Uterus (tissue), 3 donors: ENCODE measurements at regions not wholly inside any gene's neighbourhood (a gene's known extent, or its start where the extent isn't known, plus 50 kb on each side); places are given as distances from the start of the nearest gene placed in this dataset.

Source experiments
- DNase-seq, 2 donors: peaks; one replicate each; pipeline ENCODE4 v3.0.0-alpha.2; 2019 to 2020
- H3K27ac ChIP-seq, 2 donors: fragments of 200-600 bp; sonication (generic); 1 replicate in 1 of 2; 2 replicates in 1 of 2; pipeline ENCODE4 v1.5.1; 2016 to 2018
- H3K27me3 ChIP-seq, 2 donors: fragments of 200-600 bp; sonication (generic); one replicate each; pipeline ENCODE4 v1.5.1; 2018 to 2019; ENCODE audit warnings: control low read depth in 1 of 2
- H3K36me3 ChIP-seq, 2 donors: fragments of 200-600 bp; sonication (generic); one replicate each; pipeline ENCODE4 v1.5.1; 2019; ENCODE audit warnings: control low read depth in 1 of 2
- H3K4me1 ChIP-seq, 2 donors: fragments of 200-600 bp; sonication (generic); one replicate each; pipeline ENCODE4 v1.5.1; 2018 to 2019; ENCODE audit warnings: control low read depth in 1 of 2
- H3K4me3 ChIP-seq, 2 donors: fragments of 200-600 bp; sonication (generic); 1 replicate in 1 of 2; 2 replicates in 1 of 2; pipeline ENCODE4 v1.5.1; 2018 to 2019; ENCODE audit warnings: mild to moderate bottlenecking in 1 of 2
- H3K9me3 ChIP-seq, 2 donors: fragments of 200-600 bp; sonication (generic); one replicate each; pipeline ENCODE4 v1.5.1; 2019; ENCODE audit warnings: control low read depth in 1 of 2
- POLR2A ChIP-seq, 2 donors: fragments of 450-650 bp; IDR thresholded peaks; one replicate each; pipeline ENCODE4 v1.6.1; 2016; ENCODE audit warnings: antibody characterized with exemption in 2 of 2, mild to moderate bottlenecking in 1 of 2, moderate library complexity in 1 of 2
- intact Hi-C: fragments of 100-400 bp; cut with DNase I; formaldehyde crosslinking; loops from one replicate; pipeline ENCODE4 v1.15.1; 2023; ENCODE audit warnings: low total_unique reads
- TF ChIP-seq, protein P1 (sequence below), 4 experiments: fragments of 200-600 bp in 2 of 4; fragments of 450-650 bp in 2 of 4; sonication (generic) in 2 of 4; IDR thresholded peaks; one replicate each; pipeline ENCODE4 v1.5.1; 2016 to 2019; ENCODE audit warnings: antibody characterized with exemption in 4 of 4, mild to moderate bottlenecking in 2 of 4, moderate library complexity in 1 of 4
- donor health status: DM: yes; HTN: yes; CAD: no.

GRCh38 chr5:103938146-103938695 lies 375.6 kb upstream of the NUDT12 start:
- Histone ChIP-seq H3K27me3 (no peaks in the 10 kb centered on the region), H3K4me3 (no peak overlapping the region), H3K4me1 (no peaks in the 10 kb centered on the region), H3K36me3 (no peaks in the 10 kb centered on the region), H3K27ac (no peak overlapping the region), H3K9me3 (no peaks in the 10 kb centered on the region)
- no peak for TF ChIP-seq POLR2A (IDR thresholded peaks at IDR 0.05)
- TF ChIP-seq, protein P1, sequence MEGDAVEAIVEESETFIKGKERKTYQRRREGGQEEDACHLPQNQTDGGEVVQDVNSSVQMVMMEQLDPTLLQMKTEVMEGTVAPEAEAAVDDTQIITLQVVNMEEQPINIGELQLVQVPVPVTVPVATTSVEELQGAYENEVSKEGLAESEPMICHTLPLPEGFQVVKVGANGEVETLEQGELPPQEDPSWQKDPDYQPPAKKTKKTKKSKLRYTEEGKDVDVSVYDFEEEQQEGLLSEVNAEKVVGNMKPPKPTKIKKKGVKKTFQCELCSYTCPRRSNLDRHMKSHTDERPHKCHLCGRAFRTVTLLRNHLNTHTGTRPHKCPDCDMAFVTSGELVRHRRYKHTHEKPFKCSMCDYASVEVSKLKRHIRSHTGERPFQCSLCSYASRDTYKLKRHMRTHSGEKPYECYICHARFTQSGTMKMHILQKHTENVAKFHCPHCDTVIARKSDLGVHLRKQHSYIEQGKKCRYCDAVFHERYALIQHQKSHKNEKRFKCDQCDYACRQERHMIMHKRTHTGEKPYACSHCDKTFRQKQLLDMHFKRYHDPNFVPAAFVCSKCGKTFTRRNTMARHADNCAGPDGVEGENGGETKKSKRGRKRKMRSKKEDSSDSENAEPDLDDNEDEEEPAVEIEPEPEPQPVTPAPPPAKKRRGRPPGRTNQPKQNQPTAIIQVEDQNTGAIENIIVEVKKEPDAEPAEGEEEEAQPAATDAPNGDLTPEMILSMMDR (IDR thresholded peaks at IDR 0.05) = no peak
- no peak for DNase-seq
- intact Hi-C loops = no loop called here

GRCh38 chr5:103929338-103930013 lies 366.9 kb upstream of the NUDT12 start:
- Histone ChIP-seq H3K9me3 (no peaks in the 10 kb centered on the region), H3K27ac (no peak overlapping the region), H3K4me1 (no peaks in the 10 kb centered on the region), H3K27me3 (no peaks in the 10 kb centered on the region), H3K36me3 (no peaks in the 10 kb centered on the region), H3K4me3 (no peak overlapping the region)
- intact Hi-C loops = no loop called here
- no peak for DNase-seq
- TF ChIP-seq, protein P1 (IDR thresholded peaks at IDR 0.05) = no peak
- TF ChIP-seq POLR2A (IDR thresholded peaks at IDR 0.05) = no peak

DNA sequence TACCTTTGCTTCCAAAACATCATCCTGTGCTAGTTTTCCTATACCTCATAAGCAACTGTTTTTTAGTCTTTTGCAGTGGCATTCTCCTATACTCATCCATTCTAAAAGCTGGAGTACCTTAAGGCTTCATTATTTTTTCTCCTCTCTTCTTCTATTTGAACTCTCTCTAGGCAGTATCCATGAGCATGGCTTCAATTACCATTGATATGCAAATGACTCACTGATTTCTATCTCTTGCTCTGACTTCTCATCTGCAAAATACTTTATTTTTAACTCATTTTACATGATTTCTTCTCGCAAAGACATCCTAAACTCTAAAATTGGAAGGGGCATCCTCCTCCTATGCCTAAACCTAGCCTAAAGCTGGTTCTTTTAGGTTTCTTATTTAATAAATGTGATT lies 365.1 kb upstream of the NUDT12 start:
- TF ChIP-seq, protein P1 (IDR thresholded peaks at IDR 0.05) = no peak
- no peak for TF ChIP-seq POLR2A (IDR thresholded peaks at IDR 0.05)
- no peaks in the 10 kb centered on the region for H3K36me3 ChIP-seq
- H3K9me3 ChIP-seq = no peaks in the 10 kb centered on the region
- DNase-seq = no peak
- no peak overlapping the region for H3K4me3 ChIP-seq
- intact Hi-C loops = no loop called here
- H3K4me1 ChIP-seq = no peaks in the 10 kb centered on the region
- H3K27me3 ChIP-seq = no peaks in the 10 kb centered on the region
- H3K27ac ChIP-seq = no peak overlapping the region

GRCh38 chr5:103923616-103924168 lies 361.1 kb upstream of the NUDT12 start:
- Histone ChIP-seq H3K9me3 (no peaks in the 10 kb centered on the region), H3K4me1 (no peaks in the 10 kb centered on the region), H3K4me3 (no peak overlapping the region), H3K27me3 (no peaks in the 10 kb centered on the region), H3K27ac (no peak overlapping the region), H3K36me3 (no peaks in the 10 kb centered on the region)
- intact Hi-C loops = no loop called here
- TF ChIP-seq POLR2A (IDR thresholded peaks at IDR 0.05) = no peak
- TF ChIP-seq, protein P1 (IDR thresholded peaks at IDR 0.05) = no peak
- DNase-seq = no peak

GRCh38 chr5:103919506-103919905 lies 356.9 kb upstream of the NUDT12 start:
- no peaks in the 10 kb centered on the region for H3K4me1 ChIP-seq
- no peak overlapping the region for H3K27ac ChIP-seq
- H3K27me3 ChIP-seq = no peaks in the 10 kb centered on the region
- no peak overlapping the region for H3K4me3 ChIP-seq
- no peak for DNase-seq
- no peak for TF ChIP-seq POLR2A (IDR thresholded peaks at IDR 0.05)
- intact Hi-C loops = no loop called here
- no peaks in the 10 kb centered on the region for H3K36me3 ChIP-seq
- H3K9me3 ChIP-seq = no peaks in the 10 kb centered on the region
